ENCODE measurements at regions not wholly inside any gene's neighbourhood (a gene's known extent, or its start where the extent isn't known, plus 50 kb on each side); places are given as distances from the start of the nearest gene placed in this dataset.

DNA sequence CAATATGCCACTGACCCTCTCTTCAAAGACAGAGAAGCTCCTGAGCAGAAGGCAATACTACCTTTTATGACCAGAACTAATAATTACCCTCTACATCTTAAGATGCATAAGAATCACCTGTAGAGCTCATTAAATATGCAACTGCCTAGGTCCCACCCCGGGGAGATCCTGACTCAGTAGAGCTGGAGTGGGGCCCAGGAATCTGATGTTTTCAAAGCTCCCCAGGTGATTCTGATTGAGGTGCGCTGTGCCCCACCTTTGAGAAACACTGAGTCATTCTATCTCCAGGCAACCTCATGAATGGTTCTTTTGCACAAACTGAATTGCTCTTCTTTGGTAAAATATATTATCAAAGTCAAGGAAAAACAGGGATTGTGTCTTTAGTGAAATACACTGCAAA lies 149.3 kb upstream of the BMP4 start:
- H3K36me3 Mint-ChIP-seq: no peaks in the 10 kb centered on the region

DNA sequence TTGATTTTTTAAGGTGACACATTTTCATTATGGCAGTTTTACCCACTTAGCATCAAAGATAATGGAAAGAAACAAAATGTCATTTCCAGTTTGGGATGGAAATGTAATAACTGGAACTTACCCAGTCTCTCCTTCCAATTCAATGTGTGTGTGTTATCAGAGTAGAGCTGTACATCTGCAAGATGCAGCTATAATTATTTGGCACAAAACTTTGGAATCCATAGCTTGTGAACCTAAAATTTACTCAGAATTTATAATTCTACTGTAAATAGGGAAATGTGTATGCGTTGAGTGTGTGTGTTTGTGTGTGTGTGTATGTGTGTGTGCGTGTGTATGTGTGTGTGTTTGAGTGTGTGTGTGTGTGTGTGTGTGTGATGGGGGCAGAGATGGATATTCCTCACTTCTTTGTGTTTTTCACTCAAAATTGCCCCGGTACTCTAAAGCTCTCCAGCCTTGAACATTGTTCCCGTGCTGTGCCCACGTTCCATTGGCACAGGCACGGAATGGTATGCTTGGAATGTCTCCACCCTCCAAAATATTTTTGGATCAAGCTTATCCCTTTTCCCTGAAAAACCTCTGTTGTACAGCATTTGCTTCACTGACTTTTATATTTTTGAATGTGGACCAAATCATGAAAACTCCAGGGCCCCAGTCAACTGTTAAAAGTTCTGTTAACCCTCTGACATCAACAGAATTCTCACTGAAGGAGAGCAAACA lies 150.2 kb upstream of the BMP4 start:
- peaks cover 25% of the 10 kb centered on the region for H3K4me1 Mint-ChIP-seq
- peaks cover 4% of the 10 kb centered on the region for H3K9me3 Mint-ChIP-seq
- no peaks in the 10 kb centered on the region for H3K36me3 Mint-ChIP-seq
- H3K27me3 Mint-ChIP-seq (ENCODE audit: low read depth): no peaks in the 10 kb centered on the region
- H3K4me3 Mint-ChIP-seq: no peak overlapping the region
- DNase-seq (ENCODE audit: low spot score in 2 of 2, unreplicated experiment in 2 of 2): no peak
- TF ChIP-seq, protein P1, sequence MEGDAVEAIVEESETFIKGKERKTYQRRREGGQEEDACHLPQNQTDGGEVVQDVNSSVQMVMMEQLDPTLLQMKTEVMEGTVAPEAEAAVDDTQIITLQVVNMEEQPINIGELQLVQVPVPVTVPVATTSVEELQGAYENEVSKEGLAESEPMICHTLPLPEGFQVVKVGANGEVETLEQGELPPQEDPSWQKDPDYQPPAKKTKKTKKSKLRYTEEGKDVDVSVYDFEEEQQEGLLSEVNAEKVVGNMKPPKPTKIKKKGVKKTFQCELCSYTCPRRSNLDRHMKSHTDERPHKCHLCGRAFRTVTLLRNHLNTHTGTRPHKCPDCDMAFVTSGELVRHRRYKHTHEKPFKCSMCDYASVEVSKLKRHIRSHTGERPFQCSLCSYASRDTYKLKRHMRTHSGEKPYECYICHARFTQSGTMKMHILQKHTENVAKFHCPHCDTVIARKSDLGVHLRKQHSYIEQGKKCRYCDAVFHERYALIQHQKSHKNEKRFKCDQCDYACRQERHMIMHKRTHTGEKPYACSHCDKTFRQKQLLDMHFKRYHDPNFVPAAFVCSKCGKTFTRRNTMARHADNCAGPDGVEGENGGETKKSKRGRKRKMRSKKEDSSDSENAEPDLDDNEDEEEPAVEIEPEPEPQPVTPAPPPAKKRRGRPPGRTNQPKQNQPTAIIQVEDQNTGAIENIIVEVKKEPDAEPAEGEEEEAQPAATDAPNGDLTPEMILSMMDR (IDR thresholded peaks at IDR 0.05; ENCODE audit: unreplicated experiment): no peak
- peak overlapping the region; percentile 65 for H3K27ac Mint-ChIP-seq

More for the DNA sequence above, 149.3 kb upstream of the BMP4 start:
- Mint-ChIP-seq H3K9me3 (no peaks in the 10 kb centered on the region), H3K4me3 (no peak overlapping the region), H3K27me3 (ENCODE audit: low read depth) (no peaks in the 10 kb centered on the region), H3K4me1 (peaks cover 25% of the 10 kb centered on the region), H3K27ac (no peak overlapping the region)
- DNase-seq (ENCODE audit: low spot score in 2 of 2, unreplicated experiment in 2 of 2): no peak
- TF ChIP-seq, protein P1 (IDR thresholded peaks at IDR 0.05; ENCODE audit: unreplicated experiment): no peak

DNA sequence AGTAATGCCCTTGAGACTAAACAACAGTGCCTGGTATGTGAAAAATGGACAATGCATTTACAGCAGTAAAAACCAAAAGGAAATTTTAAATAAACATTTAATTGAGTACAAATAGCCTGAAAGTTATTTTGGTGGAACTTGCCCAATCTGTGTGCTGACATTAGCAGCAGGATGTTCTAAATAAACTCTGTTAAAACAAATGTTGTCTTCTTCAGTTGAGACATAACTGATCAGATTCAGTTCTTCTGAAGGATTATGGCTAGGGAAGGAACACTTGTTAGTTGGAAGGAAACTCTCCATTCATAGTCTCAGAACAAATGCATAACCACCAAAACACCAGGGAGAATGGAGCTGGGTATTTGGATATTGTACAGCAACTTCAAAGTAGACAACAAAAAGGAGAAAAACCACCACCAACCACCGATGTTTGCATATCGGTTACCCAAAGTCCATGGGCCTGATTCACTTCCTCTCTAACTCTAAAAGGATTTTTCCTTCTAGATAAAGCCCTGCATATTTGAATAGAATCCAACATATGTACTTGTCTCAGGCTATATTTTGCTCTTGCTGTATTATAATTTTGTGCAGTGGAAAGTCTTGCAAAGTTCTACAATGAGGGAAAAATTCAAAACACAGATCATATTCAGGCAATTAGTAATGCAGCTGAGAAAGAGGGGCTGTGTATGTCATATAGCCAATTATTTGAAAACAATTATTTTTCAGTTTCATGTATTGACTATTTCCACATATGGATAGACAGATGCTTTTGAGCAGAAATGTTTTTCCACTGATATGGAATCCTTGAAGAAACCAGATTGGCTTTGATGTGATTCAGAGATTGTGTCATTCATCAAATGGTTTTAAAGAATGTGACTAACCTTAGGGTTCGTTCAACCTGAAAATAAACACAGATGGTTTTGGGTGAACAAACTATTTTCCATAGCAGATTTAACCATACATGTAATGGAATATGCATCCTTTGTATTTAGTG lies 152.2 kb upstream of the BMP4 start:
- Mint-ChIP-seq H3K4me3 (no peak overlapping the region), H3K36me3 (no peaks in the 10 kb centered on the region), H3K4me1 (peaks cover 19% of the 10 kb centered on the region), H3K9me3 (peaks cover 20% of the 10 kb centered on the region), H3K27ac (peak overlapping the region; percentile 60), H3K27me3 (ENCODE audit: low read depth) (no peaks in the 10 kb centered on the region)
- TF ChIP-seq, protein P1 (IDR thresholded peaks at IDR 0.05; ENCODE audit: unreplicated experiment): no peak
- no peak for DNase-seq (ENCODE audit: low spot score in 2 of 2, unreplicated experiment in 2 of 2)

DNA sequence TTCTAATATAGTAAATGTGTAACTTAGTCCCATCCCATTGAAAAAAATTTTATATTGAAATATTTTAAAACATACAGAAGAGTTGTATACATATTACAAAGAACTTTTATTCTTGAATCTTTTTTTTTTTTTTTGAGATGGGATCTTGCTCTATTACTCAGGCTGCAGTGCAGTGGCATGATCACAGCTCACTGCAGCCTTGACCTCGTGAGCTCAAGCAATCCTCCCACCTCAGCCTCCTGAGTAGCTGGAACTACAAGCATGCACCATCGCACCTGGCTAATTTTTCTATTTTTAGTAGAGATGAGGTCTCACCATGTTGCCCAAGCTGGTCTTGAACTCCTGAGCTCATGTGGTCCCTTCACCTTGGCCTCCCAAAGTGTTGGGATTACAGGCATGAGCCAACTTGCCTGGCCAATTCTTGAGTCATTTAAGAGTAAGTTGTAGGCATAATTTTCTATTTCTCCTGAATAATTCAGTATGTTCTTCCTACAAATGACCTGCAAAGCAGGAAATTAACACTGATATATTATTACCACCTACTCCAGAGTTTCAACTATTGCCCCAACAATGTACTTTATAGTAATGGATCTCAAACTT lies 153.0 kb upstream of the BMP4 start:
- H3K4me3 Mint-ChIP-seq: no peak overlapping the region
- H3K27ac Mint-ChIP-seq: no peak overlapping the region
- H3K9me3 Mint-ChIP-seq: peaks cover 21% of the 10 kb centered on the region
- no peaks in the 10 kb centered on the region for H3K27me3 Mint-ChIP-seq (ENCODE audit: low read depth)
- H3K4me1 Mint-ChIP-seq: peaks cover 15% of the 10 kb centered on the region
- DNase-seq (ENCODE audit: low spot score in 2 of 2, unreplicated experiment in 2 of 2): no peak
- no peaks in the 10 kb centered on the region for H3K36me3 Mint-ChIP-seq
- TF ChIP-seq, protein P1 (IDR thresholded peaks at IDR 0.05; ENCODE audit: unreplicated experiment): no peak

DNA sequence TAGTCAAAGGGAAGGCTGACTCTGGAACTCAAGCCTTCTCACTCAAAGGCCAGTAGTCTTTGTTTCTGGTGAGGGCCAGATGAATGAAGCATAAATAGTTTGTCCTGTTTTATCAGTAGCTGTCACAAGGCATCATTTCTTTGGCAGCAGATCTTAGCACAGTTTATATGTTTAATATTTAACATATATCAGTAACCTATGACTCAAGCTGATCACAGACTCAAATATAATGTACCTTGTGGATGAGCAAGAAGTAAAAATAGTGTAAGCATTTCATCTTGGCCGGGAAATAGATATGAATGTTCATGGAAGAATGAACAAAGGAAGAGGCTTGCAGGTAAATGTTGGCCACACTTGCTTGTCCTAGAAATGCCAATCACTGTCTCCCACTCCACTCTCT lies 158.3 kb upstream of the BMP4 start:
- DNase-seq (ENCODE audit: low spot score in 2 of 2, unreplicated experiment in 2 of 2): no peak
- H3K9me3 Mint-ChIP-seq: peaks cover 21% of the 10 kb centered on the region
- TF ChIP-seq, protein P1 (IDR thresholded peaks at IDR 0.05; ENCODE audit: unreplicated experiment): no peak
- H3K27me3 Mint-ChIP-seq (ENCODE audit: low read depth): no peaks in the 10 kb centered on the region
- H3K4me3 Mint-ChIP-seq: no peak overlapping the region
- H3K4me1 Mint-ChIP-seq: no peaks in the 10 kb centered on the region
- H3K36me3 Mint-ChIP-seq: no peaks in the 10 kb centered on the region
- no peak overlapping the region for H3K27ac Mint-ChIP-seq

Measured in mesothelial cell of epicardium (in vitro differentiated cells).